Embryonic facial prominence (tissue), 1 donor: ENCODE measurements at regions not wholly inside any gene's neighbourhood (a gene's known extent, or its start where the extent isn't known, plus 50 kb on each side); places are given as distances from the start of the nearest gene placed in this dataset.

ENCODE experiments used
- DNase-seq: peaks from one replicate; pipeline ENCODE4 v3.0.0-alpha.2; 2016; ENCODE audit errors: extremely low spot score

DNA sequence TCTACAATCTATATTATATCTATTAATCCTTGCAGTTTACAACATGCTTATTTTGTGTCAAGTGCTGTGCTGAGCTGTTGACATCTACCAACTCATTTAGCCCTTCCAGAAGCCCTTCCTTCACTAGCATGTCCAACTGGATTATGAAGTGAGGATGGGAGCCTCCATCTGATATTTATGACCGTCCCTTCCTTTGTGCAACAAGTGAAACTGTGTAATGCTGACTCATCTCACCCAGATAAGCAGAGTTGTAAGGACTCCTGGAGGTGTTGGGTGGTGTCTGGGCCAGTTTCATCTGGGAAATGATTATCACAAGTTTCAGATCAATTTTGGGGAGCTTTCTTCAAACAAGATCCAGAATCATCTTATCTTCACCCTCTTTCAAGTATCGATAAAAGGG, 156.6 kb upstream of the ETAA1 start:
- DNase-seq = no peak

DNA sequence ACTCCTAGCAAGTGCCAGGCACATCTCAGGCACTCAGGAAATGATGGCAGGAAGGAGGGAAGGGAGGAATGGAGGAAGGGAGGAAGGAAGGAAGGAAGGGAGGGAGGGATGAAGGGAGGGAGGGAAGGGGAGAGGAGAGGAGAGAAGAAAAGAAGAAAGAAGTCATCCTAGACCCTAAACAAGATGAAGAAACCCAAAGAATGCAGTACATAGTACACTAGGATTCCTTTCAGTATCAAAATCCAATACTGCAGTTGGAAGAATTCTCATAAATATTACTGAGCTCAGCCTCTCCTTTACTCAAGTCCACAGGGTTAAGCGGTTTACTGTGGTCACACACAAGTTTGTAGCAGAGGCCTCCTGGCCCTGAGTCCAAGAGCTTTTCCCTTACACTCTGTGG, 155.7 kb upstream of the ETAA1 start:
- DNase-seq = no peak

GRCh38 chr2:67242456-67242855, 154.7 kb upstream of the ETAA1 start:
- DNase-seq = no peak

- no peak for DNase-seq
These were observed 153.2 kb upstream of the ETAA1 start for GRCh38 chr2:67243919-67244318.

- no peak for DNase-seq
These were observed 150.3 kb upstream of the ETAA1 start for GRCh38 chr2:67246791-67247190.

GRCh38 chr2:67251741-67252140, 145.4 kb upstream of the ETAA1 start:
- no peak for DNase-seq

GRCh38 chr2:67255933-67256615, 141.1 kb upstream of the ETAA1 start:
- no peak for DNase-seq

- no peak for DNase-seq
These were observed 140.2 kb upstream of the ETAA1 start for GRCh38 chr2:67256892-67257291.

DNA sequence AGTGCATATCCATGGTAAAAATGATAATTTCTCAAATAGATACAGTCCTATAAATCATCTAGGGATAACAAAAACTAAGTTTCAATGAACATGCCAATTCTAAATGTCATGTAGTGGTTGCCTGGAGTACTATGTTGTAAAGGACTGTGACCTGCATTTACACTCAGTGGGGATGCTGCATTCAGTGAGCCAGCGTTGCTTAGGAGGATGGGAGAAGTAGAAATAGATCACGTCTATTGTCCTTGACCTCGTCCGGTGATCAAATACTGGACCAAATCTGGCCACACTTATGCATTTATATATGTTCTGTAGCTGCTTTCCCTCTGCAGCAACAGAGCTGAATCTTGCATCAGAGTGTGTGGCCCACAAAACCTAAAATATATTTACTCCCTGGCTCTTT, 139.0 kb upstream of the ETAA1 start:
- DNase-seq = no peak

DNA sequence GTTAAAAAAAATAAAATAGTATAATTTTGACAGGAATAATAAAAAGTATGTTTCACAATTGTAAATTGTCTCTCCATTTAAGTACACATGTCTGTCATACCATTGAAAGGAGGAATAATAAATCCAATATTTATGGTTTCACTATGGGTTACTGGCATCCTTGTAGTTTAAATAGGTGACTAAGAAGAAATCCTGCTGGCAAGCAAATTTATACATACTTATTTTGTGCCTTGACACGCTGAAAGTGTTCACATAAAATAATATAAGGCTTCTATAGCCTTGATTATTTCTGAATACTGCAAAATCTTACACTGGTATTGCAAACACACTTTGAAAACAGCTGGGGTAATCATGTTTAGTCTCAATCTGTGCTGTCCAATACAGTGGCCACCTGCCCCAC, 138.3 kb upstream of the ETAA1 start:
- no peak for DNase-seq

- DNase-seq = no peak
These were observed 137.4 kb upstream of the ETAA1 start for GRCh38 chr2:67259556-67260342.

GRCh38 chr2:67260343-67261277, 136.5 kb upstream of the ETAA1 start:
- peak; percentile 7 for DNase-seq

GRCh38 chr2:67267241-67267640, 129.9 kb upstream of the ETAA1 start:
- DNase-seq = no peak

DNA sequence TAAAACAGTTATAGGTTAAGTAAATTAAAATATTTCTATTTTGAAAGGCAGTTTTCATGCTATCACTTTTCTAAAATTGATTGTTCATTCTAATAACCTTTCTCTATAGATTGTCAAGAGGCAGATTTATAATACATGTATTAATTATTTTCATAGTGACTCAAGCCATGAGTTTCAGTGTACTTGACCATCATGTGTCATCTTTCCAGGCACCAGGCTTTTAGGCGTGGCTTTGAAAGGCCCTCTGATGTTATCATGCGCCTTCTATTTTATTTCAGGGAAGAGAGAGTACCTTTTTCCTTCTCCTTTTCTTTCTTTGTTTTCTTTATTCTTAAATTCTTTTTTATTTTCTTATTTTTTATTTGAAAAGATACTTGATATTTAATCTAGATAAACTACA, 128.3 kb upstream of the ETAA1 start:
- no peak for DNase-seq

DNA sequence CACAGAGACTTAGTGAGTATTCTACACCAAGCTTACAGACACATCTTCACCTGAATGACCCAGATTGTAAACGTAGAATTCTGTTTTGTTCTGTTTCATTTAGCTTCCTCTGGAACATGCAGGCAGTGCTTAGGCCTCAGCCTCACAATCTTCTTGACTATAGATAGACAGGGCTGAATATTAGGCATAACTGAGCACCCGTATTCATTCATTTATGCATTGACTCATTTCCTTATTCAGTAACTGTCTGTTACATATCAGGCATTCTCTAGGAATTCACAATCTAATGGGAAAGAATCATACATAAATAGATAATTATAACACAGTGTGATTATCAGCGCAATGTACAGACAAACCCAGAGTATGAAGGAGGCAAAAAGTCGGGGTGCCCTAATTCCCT, 124.9 kb upstream of the ETAA1 start:
- DNase-seq = no peak

GRCh38 chr2:67277450-67277849, 119.7 kb upstream of the ETAA1 start:
- no peak for DNase-seq

- DNase-seq = no peak
These were observed 116.0 kb upstream of the ETAA1 start for GRCh38 chr2:67281101-67281500.

GRCh38 chr2:67283641-67284040, 113.5 kb upstream of the ETAA1 start:
- DNase-seq = no peak

DNA sequence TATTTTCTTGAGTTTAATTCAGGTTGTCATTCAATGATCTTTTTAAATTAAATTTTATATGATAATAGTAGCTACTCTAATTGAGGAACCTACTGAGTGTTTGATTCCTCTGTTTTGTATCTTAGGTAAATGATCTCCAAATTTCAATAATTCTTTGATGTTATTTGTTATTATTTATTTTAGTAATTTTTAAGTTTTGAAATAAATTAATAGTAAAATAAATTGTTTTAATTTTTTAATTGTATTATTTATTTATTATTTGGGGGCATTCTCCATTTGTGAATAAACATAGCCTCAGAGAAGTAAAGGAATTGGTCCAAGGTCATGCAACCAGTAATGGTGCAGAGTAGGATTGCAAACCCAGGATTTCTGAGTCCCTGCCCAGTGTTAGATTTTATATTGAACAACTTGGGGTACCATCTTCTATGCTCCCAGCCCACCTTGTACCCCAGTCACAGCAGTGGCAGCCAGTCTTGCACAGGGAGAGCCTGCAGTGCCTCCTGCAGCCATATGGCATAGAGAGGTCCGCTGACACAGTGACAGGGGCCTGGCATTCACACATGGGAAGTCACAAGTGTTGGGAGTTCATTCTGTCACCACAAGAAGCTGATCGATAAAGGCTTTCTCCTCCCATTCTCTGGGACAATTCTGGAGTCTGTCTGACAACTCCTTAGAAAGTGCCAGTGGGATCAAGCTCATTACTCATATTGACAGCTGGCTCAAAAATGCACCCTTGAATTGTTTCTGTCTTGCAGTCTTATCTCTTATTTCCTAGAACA, 110.0 kb upstream of the ETAA1 start:
- no peak for DNase-seq

DNA sequence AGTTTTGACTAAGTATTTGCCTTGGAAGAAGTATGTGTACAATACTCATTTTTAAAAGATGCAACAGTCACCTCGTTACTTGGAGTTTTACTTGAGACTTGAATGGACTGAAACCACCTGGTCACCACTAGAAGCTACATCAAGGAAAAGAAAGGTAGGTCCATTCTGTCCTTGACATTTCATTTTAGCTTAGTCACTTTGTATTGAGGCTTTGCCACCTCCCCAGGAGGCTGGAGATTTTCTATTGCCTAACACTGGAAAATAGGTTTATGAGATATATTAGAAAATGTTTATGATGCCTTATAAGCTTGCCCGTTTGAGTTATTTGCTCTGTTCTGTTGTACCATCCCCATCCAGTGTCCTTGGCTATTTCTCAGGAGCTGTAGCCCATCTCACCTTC, 107.9 kb upstream of the ETAA1 start:
- DNase-seq = no peak

GRCh38 chr2:67289921-67290371, 107.2 kb upstream of the ETAA1 start:
- no peak for DNase-seq
